ENCODE measurements at regions not wholly inside any gene's neighbourhood (a gene's known extent, or its start where the extent isn't known, plus 50 kb on each side); places are given as distances from the start of the nearest gene placed in this dataset.

DNA sequence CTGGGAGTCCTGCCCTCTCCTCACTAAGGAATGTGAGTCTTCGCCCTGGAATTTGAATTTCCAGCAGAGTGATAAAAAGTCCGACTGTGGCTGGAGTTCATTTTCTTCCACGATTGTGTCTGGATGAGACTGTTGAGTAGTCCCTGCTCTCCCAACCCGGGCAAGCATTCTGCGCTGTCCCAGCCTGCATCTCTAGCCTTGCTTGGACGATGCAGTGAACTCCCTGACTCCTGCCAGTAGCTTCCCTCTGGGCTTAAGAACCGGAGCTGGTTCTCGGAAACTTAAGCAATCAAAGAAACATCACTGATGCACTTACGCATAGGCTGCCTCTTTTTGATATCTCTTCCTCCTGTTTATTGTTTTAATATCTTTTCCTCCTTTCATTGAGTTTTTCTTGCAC, 116.0 kb upstream of the FZD8 start:
- no peak overlapping the region for H3K27ac ChIP-seq (ENCODE audit: poor library complexity, severe bottlenecking)
- no peaks in the 10 kb centered on the region for H3K9me3 ChIP-seq (ENCODE audit: severe bottlenecking)
- TF ChIP-seq, protein P1, sequence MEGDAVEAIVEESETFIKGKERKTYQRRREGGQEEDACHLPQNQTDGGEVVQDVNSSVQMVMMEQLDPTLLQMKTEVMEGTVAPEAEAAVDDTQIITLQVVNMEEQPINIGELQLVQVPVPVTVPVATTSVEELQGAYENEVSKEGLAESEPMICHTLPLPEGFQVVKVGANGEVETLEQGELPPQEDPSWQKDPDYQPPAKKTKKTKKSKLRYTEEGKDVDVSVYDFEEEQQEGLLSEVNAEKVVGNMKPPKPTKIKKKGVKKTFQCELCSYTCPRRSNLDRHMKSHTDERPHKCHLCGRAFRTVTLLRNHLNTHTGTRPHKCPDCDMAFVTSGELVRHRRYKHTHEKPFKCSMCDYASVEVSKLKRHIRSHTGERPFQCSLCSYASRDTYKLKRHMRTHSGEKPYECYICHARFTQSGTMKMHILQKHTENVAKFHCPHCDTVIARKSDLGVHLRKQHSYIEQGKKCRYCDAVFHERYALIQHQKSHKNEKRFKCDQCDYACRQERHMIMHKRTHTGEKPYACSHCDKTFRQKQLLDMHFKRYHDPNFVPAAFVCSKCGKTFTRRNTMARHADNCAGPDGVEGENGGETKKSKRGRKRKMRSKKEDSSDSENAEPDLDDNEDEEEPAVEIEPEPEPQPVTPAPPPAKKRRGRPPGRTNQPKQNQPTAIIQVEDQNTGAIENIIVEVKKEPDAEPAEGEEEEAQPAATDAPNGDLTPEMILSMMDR (IDR thresholded peaks at IDR 0.05; ENCODE audit: poor library complexity, severe bottlenecking): no peak
- no peak for ATAC-seq (ENCODE audit: low read depth)
- no peaks in the 10 kb centered on the region for H3K36me3 ChIP-seq (ENCODE audit: low read depth)
- H3K4me3 ChIP-seq (ENCODE audit: severe bottlenecking): no peak overlapping the region
- no peak for DNase-seq (ENCODE audit: low spot score)
- H3K27me3 ChIP-seq (ENCODE audit: insufficient read depth, poor library complexity, severe bottlenecking): no peaks in the 10 kb centered on the region
- no peaks in the 10 kb centered on the region for H3K4me1 ChIP-seq (ENCODE audit: insufficient read depth, poor library complexity, severe bottlenecking)

DNA sequence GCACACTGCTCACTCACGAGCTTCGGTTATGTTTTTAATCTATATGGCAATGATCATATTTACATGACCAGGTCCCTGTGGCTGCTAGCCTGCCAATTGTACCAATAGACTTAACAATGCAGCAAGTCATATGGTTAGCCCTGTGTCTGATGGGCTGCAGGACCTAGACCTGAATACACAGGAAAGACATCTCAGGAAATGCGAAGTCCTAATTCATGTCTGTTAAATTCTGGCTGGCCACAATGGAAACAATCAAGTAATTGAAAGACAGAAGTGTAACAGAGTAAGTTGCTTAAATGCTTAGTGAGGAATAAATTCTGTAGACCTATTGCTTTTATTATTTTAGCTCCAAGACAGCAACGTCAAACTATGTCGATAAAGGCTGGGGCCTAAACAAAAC, 112.4 kb upstream of the FZD8 start:
- H3K4me1 ChIP-seq (ENCODE audit: insufficient read depth, poor library complexity, severe bottlenecking): no peaks in the 10 kb centered on the region
- DNase-seq (ENCODE audit: low spot score) (no peak), ATAC-seq (ENCODE audit: low read depth) (no peak)
- H3K27me3 ChIP-seq (ENCODE audit: insufficient read depth, poor library complexity, severe bottlenecking): no peaks in the 10 kb centered on the region
- TF ChIP-seq, protein P1 (IDR thresholded peaks at IDR 0.05; ENCODE audit: poor library complexity, severe bottlenecking): no peak
- H3K27ac ChIP-seq (ENCODE audit: poor library complexity, severe bottlenecking): no peak overlapping the region
- no peaks in the 10 kb centered on the region for H3K36me3 ChIP-seq (ENCODE audit: low read depth)
- H3K9me3 ChIP-seq (ENCODE audit: severe bottlenecking): no peaks in the 10 kb centered on the region
- H3K4me3 ChIP-seq (ENCODE audit: severe bottlenecking): no peak overlapping the region

DNA sequence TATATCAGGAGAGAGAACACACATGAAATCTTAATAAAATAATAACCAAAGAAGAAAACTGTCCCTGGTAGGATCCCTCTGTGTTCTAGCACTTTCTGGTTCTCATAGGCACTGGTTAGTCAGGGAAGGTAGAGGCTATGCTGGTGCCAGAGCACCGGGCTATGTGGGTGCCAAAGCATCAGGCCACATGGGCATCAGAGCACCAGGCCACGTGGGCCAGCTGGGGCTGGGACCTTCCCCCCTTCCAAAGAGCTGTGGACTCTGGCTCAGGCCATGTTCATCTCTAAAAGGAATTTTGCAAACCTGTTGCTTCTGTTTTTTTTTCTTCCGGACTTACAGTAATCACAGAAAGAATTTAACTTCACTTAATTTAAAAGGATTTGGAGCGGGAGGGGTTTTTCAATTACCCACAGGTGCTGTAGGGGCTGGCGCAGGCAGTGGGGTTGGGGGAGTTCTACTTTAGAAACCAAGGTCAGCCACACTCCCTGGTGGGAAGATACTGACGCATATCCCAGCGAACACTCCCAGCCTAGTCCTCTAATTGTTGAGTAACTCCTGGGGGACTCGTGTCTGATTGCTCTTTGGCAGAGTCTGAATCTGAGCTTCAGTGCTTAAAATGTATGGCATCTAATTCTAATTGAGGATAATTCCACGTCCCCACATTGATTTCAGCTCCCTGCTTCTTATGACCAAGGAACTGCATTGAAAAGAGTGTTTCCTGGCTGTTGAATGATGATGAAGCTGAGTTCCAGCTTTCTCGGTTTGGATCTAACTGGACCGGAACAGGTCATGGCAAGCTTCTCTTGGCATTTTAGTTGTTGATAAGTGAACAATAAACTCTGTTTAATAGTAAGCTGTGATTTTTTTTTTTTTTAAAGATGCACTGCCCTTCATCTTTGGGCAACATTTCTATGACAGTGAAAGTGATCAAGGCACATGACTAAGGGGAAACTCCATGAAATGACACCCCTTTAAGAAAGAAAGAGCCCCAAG, 110.7 kb upstream of the FZD8 start:
- no peak overlapping the region for H3K27ac ChIP-seq (ENCODE audit: poor library complexity, severe bottlenecking)
- DNase-seq (ENCODE audit: low spot score): no peak
- H3K36me3 ChIP-seq (ENCODE audit: low read depth): no peaks in the 10 kb centered on the region
- H3K9me3 ChIP-seq (ENCODE audit: severe bottlenecking): no peaks in the 10 kb centered on the region
- TF ChIP-seq, protein P1 (IDR thresholded peaks at IDR 0.05; ENCODE audit: poor library complexity, severe bottlenecking): no peak
- H3K4me3 ChIP-seq (ENCODE audit: severe bottlenecking): no peak overlapping the region
- no peaks in the 10 kb centered on the region for H3K27me3 ChIP-seq (ENCODE audit: insufficient read depth, poor library complexity, severe bottlenecking)
- no peak for ATAC-seq (ENCODE audit: low read depth)
- no peaks in the 10 kb centered on the region for H3K4me1 ChIP-seq (ENCODE audit: insufficient read depth, poor library complexity, severe bottlenecking)

DNA sequence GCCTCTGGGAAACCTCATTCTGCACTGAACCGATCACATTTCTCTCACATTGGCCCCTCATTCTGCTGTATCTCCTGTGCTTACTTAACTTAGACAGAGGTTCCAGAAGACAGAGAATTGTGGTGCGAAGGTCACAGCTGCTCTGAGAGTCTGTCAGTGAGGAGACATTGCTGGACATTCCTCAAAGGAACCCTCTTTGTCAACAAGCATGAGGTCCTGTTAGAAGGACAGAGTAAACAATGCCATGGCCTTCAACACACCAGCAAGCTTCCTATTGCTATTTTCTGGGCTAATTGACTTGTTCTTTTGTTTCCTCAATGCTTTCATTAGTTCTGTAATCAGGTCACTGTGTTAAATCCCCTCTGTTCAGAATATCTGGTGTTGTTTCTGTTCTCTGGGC, 109.3 kb upstream of the FZD8 start:
- no peaks in the 10 kb centered on the region for H3K36me3 ChIP-seq (ENCODE audit: low read depth)
- no peaks in the 10 kb centered on the region for H3K4me1 ChIP-seq (ENCODE audit: insufficient read depth, poor library complexity, severe bottlenecking)
- no peaks in the 10 kb centered on the region for H3K9me3 ChIP-seq (ENCODE audit: severe bottlenecking)
- no peak overlapping the region for H3K27ac ChIP-seq (ENCODE audit: poor library complexity, severe bottlenecking)
- no peak for ATAC-seq (ENCODE audit: low read depth)
- H3K27me3 ChIP-seq (ENCODE audit: insufficient read depth, poor library complexity, severe bottlenecking): no peaks in the 10 kb centered on the region
- H3K4me3 ChIP-seq (ENCODE audit: severe bottlenecking): no peak overlapping the region
- TF ChIP-seq, protein P1 (IDR thresholded peaks at IDR 0.05; ENCODE audit: poor library complexity, severe bottlenecking): no peak
- DNase-seq (ENCODE audit: low spot score): no peak

DNA sequence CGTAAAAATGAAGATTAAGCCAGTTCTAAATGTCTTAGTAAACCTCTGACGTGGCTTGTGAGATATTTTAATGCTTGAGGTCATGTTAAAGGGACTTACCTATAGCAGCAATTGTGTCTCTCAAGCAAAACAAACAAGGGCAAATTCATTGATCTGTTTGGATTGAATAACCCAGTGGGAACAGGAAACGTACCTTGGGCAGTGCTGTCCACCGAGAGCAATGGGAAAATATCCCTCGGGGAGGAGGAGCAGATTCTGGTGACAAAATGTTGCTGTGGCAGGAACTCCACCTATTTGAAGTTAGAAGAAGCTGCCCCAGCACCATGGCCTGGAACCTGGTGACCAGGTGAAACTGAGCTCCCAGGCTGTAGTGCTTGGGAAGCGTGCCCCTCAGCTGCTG, 107.1 kb upstream of the FZD8 start:
- no peak overlapping the region for H3K27ac ChIP-seq (ENCODE audit: poor library complexity, severe bottlenecking)
- no peaks in the 10 kb centered on the region for H3K9me3 ChIP-seq (ENCODE audit: severe bottlenecking)
- H3K4me1 ChIP-seq (ENCODE audit: insufficient read depth, poor library complexity, severe bottlenecking): no peaks in the 10 kb centered on the region
- no peak for ATAC-seq (ENCODE audit: low read depth)
- H3K36me3 ChIP-seq (ENCODE audit: low read depth): no peaks in the 10 kb centered on the region
- H3K4me3 ChIP-seq (ENCODE audit: severe bottlenecking): no peak overlapping the region
- TF ChIP-seq, protein P1 (IDR thresholded peaks at IDR 0.05; ENCODE audit: poor library complexity, severe bottlenecking): no peak
- H3K27me3 ChIP-seq (ENCODE audit: insufficient read depth, poor library complexity, severe bottlenecking): no peaks in the 10 kb centered on the region
- no peak for DNase-seq (ENCODE audit: low spot score)
